IMR-90 (cell line): ENCODE measurements at regions not wholly inside any gene's neighbourhood (a gene's known extent, or its start where the extent isn't known, plus 50 kb on each side); places are given as distances from the start of the nearest gene placed in this dataset.

Experiments
- MXI1 ChIP-seq: IDR thresholded peaks from 2 replicates; pipeline ENCODE4 v1.6.1; 2012; ENCODE audit warnings: low read depth, mild to moderate bottlenecking, low read length, moderate library complexity, borderline replicate concordance
- NFE2L2 ChIP-seq: fragments of 150-350 bp; IDR thresholded peaks from 2 replicates; pipeline ENCODE4 v1.6.1; 2016; ENCODE audit warnings: low read depth, mild to moderate bottlenecking, low read length
- POLR2A ChIP-seq: IDR thresholded peaks from 2 replicates; pipeline ENCODE4 v1.6.1; 2012; ENCODE audit warnings: mild to moderate bottlenecking, low read depth, low read length
- TF ChIP-seq, protein P1 (sequence below): conservative IDR thresholded peaks from 2 replicates; pipeline ENCODE4 v1.5.1; 2012; ENCODE audit warnings: mild to moderate bottlenecking, low read depth, low read length, improper control_type of control experiment

DNA sequence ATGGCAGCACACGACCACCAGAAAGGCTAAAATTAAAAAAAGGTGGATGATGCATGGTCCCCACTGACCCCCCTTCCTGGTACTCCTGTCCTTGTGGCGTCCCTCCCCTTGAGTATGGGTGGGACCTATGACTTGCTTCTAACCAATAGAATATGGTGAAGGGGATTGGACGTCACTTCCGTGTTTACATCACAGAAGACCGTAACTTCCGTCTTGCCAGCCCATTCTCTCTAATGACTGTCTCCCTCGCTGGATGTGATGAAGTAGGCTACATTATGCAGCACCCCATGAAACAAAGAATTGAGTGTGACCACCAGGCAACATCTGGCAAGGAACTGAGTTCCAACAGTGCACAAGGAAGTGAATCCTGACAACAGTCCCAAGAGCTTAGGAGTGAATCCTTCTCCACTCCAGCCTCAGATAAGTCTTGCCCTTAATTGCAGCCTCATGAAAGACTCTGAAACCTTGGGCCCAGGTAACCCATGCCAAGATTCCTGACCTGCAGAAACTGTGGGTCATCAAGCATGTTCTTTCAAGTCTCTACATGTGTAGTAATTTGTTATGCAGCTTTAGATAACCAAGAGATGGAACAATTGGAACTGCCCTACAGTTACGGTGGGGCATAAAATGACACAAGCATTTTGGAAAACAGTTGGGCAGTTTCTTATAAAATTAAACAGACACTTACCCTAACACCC is 80.1 kb upstream of the NPAS2 start:
- TF ChIP-seq, protein P1, sequence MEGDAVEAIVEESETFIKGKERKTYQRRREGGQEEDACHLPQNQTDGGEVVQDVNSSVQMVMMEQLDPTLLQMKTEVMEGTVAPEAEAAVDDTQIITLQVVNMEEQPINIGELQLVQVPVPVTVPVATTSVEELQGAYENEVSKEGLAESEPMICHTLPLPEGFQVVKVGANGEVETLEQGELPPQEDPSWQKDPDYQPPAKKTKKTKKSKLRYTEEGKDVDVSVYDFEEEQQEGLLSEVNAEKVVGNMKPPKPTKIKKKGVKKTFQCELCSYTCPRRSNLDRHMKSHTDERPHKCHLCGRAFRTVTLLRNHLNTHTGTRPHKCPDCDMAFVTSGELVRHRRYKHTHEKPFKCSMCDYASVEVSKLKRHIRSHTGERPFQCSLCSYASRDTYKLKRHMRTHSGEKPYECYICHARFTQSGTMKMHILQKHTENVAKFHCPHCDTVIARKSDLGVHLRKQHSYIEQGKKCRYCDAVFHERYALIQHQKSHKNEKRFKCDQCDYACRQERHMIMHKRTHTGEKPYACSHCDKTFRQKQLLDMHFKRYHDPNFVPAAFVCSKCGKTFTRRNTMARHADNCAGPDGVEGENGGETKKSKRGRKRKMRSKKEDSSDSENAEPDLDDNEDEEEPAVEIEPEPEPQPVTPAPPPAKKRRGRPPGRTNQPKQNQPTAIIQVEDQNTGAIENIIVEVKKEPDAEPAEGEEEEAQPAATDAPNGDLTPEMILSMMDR = no peak
- TF ChIP-seq NFE2L2 = no peak
- no peak for TF ChIP-seq POLR2A
- no peak for TF ChIP-seq MXI1
